H1 (cell line): ENCODE measurements at regions not wholly inside any gene's neighbourhood (a gene's known extent, or its start where the extent isn't known, plus 50 kb on each side); places are given as distances from the start of the nearest gene placed in this dataset. TPM values are rescaled to one million over a fixed set of nuclear protein-coding genes. Genes with fewer than 3 reads are reported as not detected.

Experiments
- HDAC2 ChIP-seq, 2 experiments: fragments of 300-600 bp in 1 of 2; sonication (generic) in 1 of 2; IDR thresholded peaks; 2 replicates each; pipeline ENCODE4 v1.6.1; 2011 to 2012; ENCODE audit warnings: low read depth in 2 of 2, low read length in 2 of 2, mild to moderate bottlenecking in 2 of 2, moderate library complexity in 2 of 2, borderline replicate concordance in 1 of 2, inconsistent platforms in 1 of 2
- RBBP5 ChIP-seq: IDR thresholded peaks from 2 replicates; pipeline ENCODE4 v1.7.1; 2012; ENCODE audit warnings: low read depth, mild to moderate bottlenecking, inconsistent platforms, low read length, moderate library complexity, borderline replicate concordance
- SIN3A ChIP-seq, 2 experiments: IDR thresholded peaks in 1 of 2; conservative IDR thresholded peaks in 1 of 2; 2 replicates each; pipeline ENCODE4 v1.6.1; 2011 to 2012; ENCODE audit warnings: low read length in 2 of 2, improper control_type of control experiment in 1 of 2, low read depth in 1 of 2, mild to moderate bottlenecking in 1 of 2
- ZNF274 ChIP-seq: IDR thresholded peaks from 2 replicates; pipeline ENCODE4 v1.7.0; 2012; ENCODE audit warnings: low read length, borderline replicate concordance; ENCODE audit errors: extremely low read depth
- small RNA-seq: library from polyadenylated mRNA; stranded (forward); fragments of <200 nt; extraction: miRNeasy Mini kit (QIAGEN cat#:217004); gene quantifications from one replicate; pipeline ENCODE3, GENCODE V24; 2013; ENCODE audit not compliant: insufficient read depth
- TF ChIP-seq, protein P1 (sequence below): IDR thresholded peaks from 2 replicates; pipeline ENCODE4 v1.6.1; 2012; ENCODE audit warnings: inconsistent platforms

DNA sequence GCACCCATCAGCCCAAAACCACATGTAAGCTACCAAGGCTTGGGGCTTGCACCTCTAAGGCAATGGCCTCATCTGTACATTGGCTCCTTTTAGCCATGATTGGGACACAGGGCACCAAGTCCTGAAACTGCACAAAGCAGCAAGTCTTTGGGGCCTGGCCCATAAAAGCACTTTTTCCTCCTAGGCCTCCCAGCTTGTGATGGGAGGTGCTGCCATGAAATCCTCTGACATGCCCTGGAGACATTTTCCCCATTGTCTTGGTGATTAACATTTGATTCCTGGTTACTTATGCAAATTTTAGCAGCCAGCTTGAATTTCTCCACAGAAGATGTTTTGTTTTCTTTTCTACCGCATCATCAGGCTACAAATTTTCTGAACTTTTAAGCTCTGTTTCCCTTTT, 58.5 kb upstream of the PABPC4L start (continued):
- TF ChIP-seq RBBP5 (no peak), ZNF274 (no peak), HDAC2 (IDR thresholded peaks at IDR 0.05; ENCODE audit: borderline replicate concordance in 1 of 2, low read depth in 2 of 2, low read length in 2 of 2) (no peak), SIN3A (conservative IDR thresholded peaks at IDR 0.05 in 1 of 2, IDR thresholded peaks at IDR 0.05 in 1 of 2; ENCODE audit: low read depth in 1 of 2, low read length in 2 of 2) (no peak)
- TF ChIP-seq, protein P1, sequence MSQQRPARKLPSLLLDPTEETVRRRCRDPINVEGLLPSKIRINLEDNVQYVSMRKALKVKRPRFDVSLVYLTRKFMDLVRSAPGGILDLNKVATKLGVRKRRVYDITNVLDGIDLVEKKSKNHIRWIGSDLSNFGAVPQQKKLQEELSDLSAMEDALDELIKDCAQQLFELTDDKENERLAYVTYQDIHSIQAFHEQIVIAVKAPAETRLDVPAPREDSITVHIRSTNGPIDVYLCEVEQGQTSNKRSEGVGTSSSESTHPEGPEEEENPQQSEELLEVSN, result no peak

Small RNA genes lying in the stretch of these regions (small RNA-seq; reads per million reads assigned to genes)
- gene AC104619.4 (not detected), gene RF00026 (not detected)
